ENCODE measurements at regions not wholly inside any gene's neighbourhood (a gene's known extent, or its start where the extent isn't known, plus 50 kb on each side); places are given as distances from the start of the nearest gene placed in this dataset.

- H3K4me1 ChIP-seq = no peaks in the 10 kb centered on the region
Observed at GRCh38 chr19:31831421-31832175, 482.4 kb upstream of the TSHZ3 start.

GRCh38 chr19:31832176-31832548 is 482.9 kb upstream of the TSHZ3 start:
- Histone ChIP-seq H3K4me2 (no peak overlapping the region), H3K4me3 (no peak overlapping the region), H3K27ac (no peak overlapping the region), H3K9me3 (peaks cover 24% of the 10 kb centered on the region; the same call in 2 of the 3 replicates), H3K4me1 (no peaks in the 10 kb centered on the region)
- ATAC-seq (no peak), FAIRE-seq (no peak), DNase-seq (ENCODE audit: low read depth in 1 of 2, low spot score in 1 of 2) (no peak)
- CTCF ChIA-PET = interaction anchor here (0.7 to 1.1 kb wide), 2 partner anchors 8 to 173 kb away, joined by 3 read pairs; no protein-coding TSS in a partner anchor
- TF ChIP-seq TFCP2L1 (CRISPR knock-in tag; IDR thresholded peaks at IDR 0.05) (no peak), NR3C1 (IDR thresholded peaks at IDR 0.05) (no peak), CEBPB (IDR thresholded peaks at IDR 0.05) (no peak), GATA3 (IDR thresholded peaks at IDR 0.05; ENCODE audit: borderline replicate concordance) (no peak), EP300 (IDR thresholded peaks at IDR 0.05) (no peak)
- POLR2A ChIA-PET = no interaction called here
- WGBS (ENCODE audit: missing lambda C conversion rate) = 2% methylated on average over 5 of the region's 5 CpGs

More at GRCh38 chr19:31831421-31832175, 482.4 kb upstream of the TSHZ3 start:
- H3K27ac ChIP-seq = no peak overlapping the region
- ATAC-seq = no peak
- H3K9me3 ChIP-seq = peaks cover 24% of the 10 kb centered on the region; the same call in 2 of the 3 replicates
- ChIA-PET CTCF (interaction anchor here (0.7 to 1.1 kb wide), 2 partner anchors 9 to 172 kb away, joined by 3 read pairs; no protein-coding TSS in a partner anchor), POLR2A (no interaction called here)
- H3K4me3 ChIP-seq = no peak overlapping the region
- H3K4me2 ChIP-seq = no peak overlapping the region
- DNase-seq (ENCODE audit: low read depth in 1 of 2, low spot score in 1 of 2) = no peak
- 1% methylated on average over 8 of the region's 8 CpGs for WGBS (ENCODE audit: missing lambda C conversion rate)
- no peak for TF ChIP-seq SREBF2 (IDR thresholded peaks at IDR 0.05)
- TF ChIP-seq CEBPB (IDR thresholded peaks at IDR 0.05) = peak; percentile 72 to 83; a peak in 3 of 4 replicates
- no peak for TF ChIP-seq SMC3 (IDR thresholded peaks at IDR 0.05)
- FAIRE-seq = peak; percentile 67

GRCh38 chr19:31834070-31834469 is 484.8 kb upstream of the TSHZ3 start:
- H3K4me2 ChIP-seq = no peak overlapping the region
- peaks cover 24% of the 10 kb centered on the region; the same call in 2 of the 3 replicates for H3K9me3 ChIP-seq
- TF ChIP-seq ESRRA (IDR thresholded peaks at IDR 0.05; ENCODE audit: borderline replicate concordance, low read length) (no peak), NR3C1 (IDR thresholded peaks at IDR 0.05) (no peak), ZNF302 (CRISPR knock-in tag; IDR thresholded peaks at IDR 0.05) (no peak), NFE2L2 (conservative IDR thresholded peaks at IDR 0.05; ENCODE audit: low read length) (no peak), ZFP36 (IDR thresholded peaks at IDR 0.05; ENCODE audit: borderline replicate concordance, partially characterized antibody) (no peak), CBX2 (IDR thresholded peaks at IDR 0.05; ENCODE audit: borderline replicate concordance, low read depth) (no peak), USF2 (IDR thresholded peaks at IDR 0.05) (no peak)
- ATAC-seq (no peak), DNase-seq (ENCODE audit: low read depth in 1 of 2, low spot score in 1 of 2) (no peak), FAIRE-seq (no peak)
- ChIA-PET CTCF (no interaction called here), POLR2A (no interaction called here)
- no peak overlapping the region for H3K27ac ChIP-seq
- no peaks in the 10 kb centered on the region for H3K4me1 ChIP-seq
- no peak overlapping the region for H3K4me3 ChIP-seq

DNA sequence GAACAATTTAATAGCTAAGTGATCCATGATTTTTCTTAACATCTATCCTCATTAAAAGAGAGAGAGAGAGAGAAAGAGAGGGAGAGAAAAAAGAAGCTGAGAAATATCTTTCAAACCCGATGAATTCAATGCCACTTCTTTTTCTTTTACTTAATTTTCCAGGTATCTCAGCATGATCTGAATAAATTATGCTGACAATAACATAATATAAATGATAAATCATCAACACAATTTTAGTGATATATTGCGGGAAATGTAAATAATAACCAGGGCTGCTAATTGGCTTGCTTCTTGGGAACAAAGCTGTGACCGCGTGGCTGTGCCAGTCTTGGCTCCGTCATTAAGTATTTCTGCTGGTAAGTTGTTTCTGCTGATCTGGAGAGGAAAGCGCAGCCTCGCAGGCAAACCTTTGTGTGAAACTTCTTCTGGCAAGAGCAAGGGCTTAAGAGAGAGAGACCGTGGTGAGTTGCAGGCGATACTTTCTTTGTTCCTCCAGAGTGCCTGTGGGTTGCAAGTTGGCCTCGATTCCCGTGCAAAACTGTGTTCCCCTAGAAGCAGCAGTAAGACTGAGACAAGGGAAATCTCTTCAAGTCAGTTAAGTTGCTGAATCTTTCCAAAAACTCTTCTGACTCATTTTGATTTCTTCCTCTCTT is 489.1 kb upstream of the TSHZ3 start:
- no peak overlapping the region for H3K4me3 ChIP-seq
- TF ChIP-seq FOSL2 (IDR thresholded peaks at IDR 0.05) (no peak), FOSL2 (CRISPR knock-in tag; IDR thresholded peaks at IDR 0.05) (no peak), MAFK (IDR thresholded peaks at IDR 0.05; ENCODE audit: partially characterized antibody) (peak; percentile 75)
- ChIA-PET POLR2A (interaction anchor here (0.5 kb wide), 1 partner anchor 15 kb away, joined by 3 read pairs; no protein-coding TSS in a partner anchor), CTCF (interaction anchor here (0.9 kb wide), 1 partner anchor 11 kb away, joined by 3 read pairs; no protein-coding TSS in a partner anchor)
- no peak overlapping the region for H3K27ac ChIP-seq
- ATAC-seq (no peak), FAIRE-seq (peak; percentile 76), DNase-seq (ENCODE audit: low read depth in 1 of 2, low spot score in 1 of 2) (no peak)
- H3K4me1 ChIP-seq = no peaks in the 10 kb centered on the region
- peaks cover 35% of the 10 kb centered on the region; the same call in 2 of the 3 replicates for H3K9me3 ChIP-seq
- H3K4me2 ChIP-seq = no peak overlapping the region
- WGBS (ENCODE audit: missing lambda C conversion rate) = 9% methylated on average over 11 of the region's 11 CpGs

Measured in A549 (cell line).